ENCODE measurements at regions not wholly inside any gene's neighbourhood (a gene's known extent, or its start where the extent isn't known, plus 50 kb on each side); places are given as distances from the start of the nearest gene placed in this dataset.
"Not testable (repeated sequence)": the region's sequence is repeated elsewhere in the genome, so short reads cannot be mapped to it uniquely, and the experiment has no call there.

GRCh38 chr6:27547157-27548075, 74.5 kb upstream of the ZNF184 start:
- 12 to 19% methylated on average over 19 to 21 of the region's 23 CpGs for WGBS, 2 experiments (ENCODE audit: insufficient coverage in 2 of 2)
- H3K36me3 ChIP-seq (ENCODE audit: control insufficient read depth, insufficient read depth, low read length), result no peaks in the 10 kb centered on the region
- H3K27ac ChIP-seq (ENCODE audit: low read depth, low read length, severe bottlenecking), result no peak overlapping the region
- peaks cover 6% of the 10 kb centered on the region for H3K9me3 ChIP-seq (ENCODE audit: control insufficient read depth, low read length)
- peak overlapping the region; percentile 57 for H3K4me3 ChIP-seq (ENCODE audit: extremely low read depth, insufficient read depth, low read length, poor library complexity, severe bottlenecking)
- H3K4me1 ChIP-seq (ENCODE audit: control insufficient read depth, insufficient read depth, low read length, poor library complexity, severe bottlenecking), result no peaks in the 10 kb centered on the region

- no peaks in the 10 kb centered on the region for H3K36me3 ChIP-seq (ENCODE audit: control insufficient read depth, insufficient read depth, low read length)
- H3K27ac ChIP-seq (ENCODE audit: low read depth, low read length, severe bottlenecking), result no peak overlapping the region
- H3K4me3 ChIP-seq (ENCODE audit: extremely low read depth, insufficient read depth, low read length, poor library complexity, severe bottlenecking), result no peak overlapping the region
- no peaks in the 10 kb centered on the region for H3K4me1 ChIP-seq (ENCODE audit: control insufficient read depth, insufficient read depth, low read length, poor library complexity, severe bottlenecking)
- H3K9me3 ChIP-seq (ENCODE audit: control insufficient read depth, low read length), result peaks cover 14% of the 10 kb centered on the region
- WGBS, 2 experiments (ENCODE audit: insufficient coverage in 2 of 2), result 93 to 100% methylated on average over 1 to 3 of the region's 7 CpGs
Measured at GRCh38 chr6:27546522-27546921, 73.6 kb upstream of the ZNF184 start.

GRCh38 chr6:27545271-27546046, 72.6 kb upstream of the ZNF184 start:
- Histone ChIP-seq H3K27ac (ENCODE audit: low read depth, low read length, severe bottlenecking) (peak overlapping the region; percentile 8), H3K4me1 (ENCODE audit: control insufficient read depth, insufficient read depth, low read length, poor library complexity, severe bottlenecking) (no peaks in the 10 kb centered on the region), H3K9me3 (ENCODE audit: control insufficient read depth, low read length) (peaks cover 14% of the 10 kb centered on the region), H3K36me3 (ENCODE audit: control insufficient read depth, insufficient read depth, low read length) (no peaks in the 10 kb centered on the region), H3K4me3 (ENCODE audit: extremely low read depth, insufficient read depth, low read length, poor library complexity, severe bottlenecking) (peak overlapping the region; percentile 53)
- 3 to 8% methylated on average over 18 to 24 of the region's 32 CpGs for WGBS, 2 experiments (ENCODE audit: insufficient coverage in 2 of 2)

- Histone ChIP-seq H3K27ac (ENCODE audit: low read depth, low read length, severe bottlenecking) (no peak overlapping the region), H3K9me3 (ENCODE audit: control insufficient read depth, low read length) (peaks cover 14% of the 10 kb centered on the region), H3K4me1 (ENCODE audit: control insufficient read depth, insufficient read depth, low read length, poor library complexity, severe bottlenecking) (no peaks in the 10 kb centered on the region), H3K4me3 (ENCODE audit: extremely low read depth, insufficient read depth, low read length, poor library complexity, severe bottlenecking) (peak overlapping the region; percentile 53), H3K36me3 (ENCODE audit: control insufficient read depth, insufficient read depth, low read length) (no peaks in the 10 kb centered on the region)
- 1 to 2% methylated on average over 14 to 19 of the region's 20 CpGs for WGBS, 2 experiments (ENCODE audit: insufficient coverage in 2 of 2)
Measured at GRCh38 chr6:27544612-27545260, 71.8 kb upstream of the ZNF184 start.

GRCh38 chr6:27544135-27544534, 71.2 kb upstream of the ZNF184 start:
- Histone ChIP-seq H3K9me3 (ENCODE audit: control insufficient read depth, low read length) (peaks cover 14% of the 10 kb centered on the region), H3K4me3 (ENCODE audit: extremely low read depth, insufficient read depth, low read length, poor library complexity, severe bottlenecking) (peak overlapping the region; percentile 53)
- H3K4me1 ChIP-seq (ENCODE audit: control insufficient read depth, insufficient read depth, low read length, poor library complexity, severe bottlenecking); H3K36me3 ChIP-seq (ENCODE audit: control insufficient read depth, insufficient read depth, low read length); H3K27ac ChIP-seq (ENCODE audit: low read depth, low read length, severe bottlenecking): not testable (repeated sequence)
- 0 to 21% methylated on average over 3 to 9 of the region's 20 CpGs for WGBS, 2 experiments (ENCODE audit: insufficient coverage in 2 of 2)

- Histone ChIP-seq H3K9me3 (ENCODE audit: control insufficient read depth, low read length) (peaks cover 14% of the 10 kb centered on the region), H3K4me1 (ENCODE audit: control insufficient read depth, insufficient read depth, low read length, poor library complexity, severe bottlenecking) (no peaks in the 10 kb centered on the region), H3K27ac (ENCODE audit: low read depth, low read length, severe bottlenecking) (no peak overlapping the region), H3K36me3 (ENCODE audit: control insufficient read depth, insufficient read depth, low read length) (no peaks in the 10 kb centered on the region), H3K4me3 (ENCODE audit: extremely low read depth, insufficient read depth, low read length, poor library complexity, severe bottlenecking) (no peak overlapping the region)
- WGBS, 2 experiments (ENCODE audit: insufficient coverage in 2 of 2), result 80 to 90% methylated on average over 1 to 2 of the region's 2 CpGs
Measured at GRCh38 chr6:27542485-27542884, 69.6 kb upstream of the ZNF184 start.

- 33 to 34% methylated on average over 5 of the region's 5 CpGs for WGBS, 2 experiments (ENCODE audit: insufficient coverage in 2 of 2)
- Histone ChIP-seq H3K4me1 (ENCODE audit: control insufficient read depth, insufficient read depth, low read length, poor library complexity, severe bottlenecking) (no peaks in the 10 kb centered on the region), H3K36me3 (ENCODE audit: control insufficient read depth, insufficient read depth, low read length) (no peaks in the 10 kb centered on the region), H3K9me3 (ENCODE audit: control insufficient read depth, low read length) (peaks cover 14% of the 10 kb centered on the region), H3K27ac (ENCODE audit: low read depth, low read length, severe bottlenecking) (no peak overlapping the region), H3K4me3 (ENCODE audit: extremely low read depth, insufficient read depth, low read length, poor library complexity, severe bottlenecking) (no peak overlapping the region)
Measured at GRCh38 chr6:27541933-27542297, 69.0 kb upstream of the ZNF184 start.

- WGBS, 2 experiments (ENCODE audit: insufficient coverage in 2 of 2), result 10 to 14% methylated on average over 9 of the region's 15 CpGs
- H3K9me3 ChIP-seq (ENCODE audit: control insufficient read depth, low read length), result peaks cover 14% of the 10 kb centered on the region
- no peaks in the 10 kb centered on the region for H3K4me1 ChIP-seq (ENCODE audit: control insufficient read depth, insufficient read depth, low read length, poor library complexity, severe bottlenecking)
- H3K36me3 ChIP-seq (ENCODE audit: control insufficient read depth, insufficient read depth, low read length), result no peaks in the 10 kb centered on the region
- no peak overlapping the region for H3K4me3 ChIP-seq (ENCODE audit: extremely low read depth, insufficient read depth, low read length, poor library complexity, severe bottlenecking)
- no peak overlapping the region for H3K27ac ChIP-seq (ENCODE audit: low read depth, low read length, severe bottlenecking)
Measured at GRCh38 chr6:27541212-27541932, 68.5 kb upstream of the ZNF184 start.

- no peak overlapping the region for H3K4me3 ChIP-seq (ENCODE audit: extremely low read depth, insufficient read depth, low read length, poor library complexity, severe bottlenecking)
- 68% methylated on average over 7 of the region's 13 CpGs; no CpG with 5 or more reads in 1 of the 2 experiments for whole genome bisulfite sequencing, 2 experiments (ENCODE audit: insufficient coverage in 2 of 2)
- no peak overlapping the region for H3K27ac ChIP-seq (ENCODE audit: low read depth, low read length, severe bottlenecking)
Measured at GRCh38 chr6:27539551-27539950, 66.6 kb upstream of the ZNF184 start.

More at GRCh38 chr6:27539551-27539950, 66.6 kb upstream of the ZNF184 start:
- Histone ChIP-seq H3K9me3 (ENCODE audit: control insufficient read depth, low read length) (peaks cover 14% of the 10 kb centered on the region), H3K4me1 (ENCODE audit: control insufficient read depth, insufficient read depth, low read length, poor library complexity, severe bottlenecking) (no peaks in the 10 kb centered on the region), H3K36me3 (ENCODE audit: control insufficient read depth, insufficient read depth, low read length) (no peaks in the 10 kb centered on the region)

All from mesodermal cell (in vitro differentiated cells).